K562 (cell line): ENCODE measurements at regions not wholly inside any gene's neighbourhood (a gene's known extent, or its start where the extent isn't known, plus 50 kb on each side); places are given as distances from the start of the nearest gene placed in this dataset.

ENCODE experiments used
- ATAC-seq: fragments of 200-7000 bp; cut with Tn5 transposase; 3 replicates; pipeline ENCODE4 v1.9.1; 2020; ENCODE audit warnings: moderate library complexity
- BruUV-seq: library from RNA; stranded (reverse); fragments of 400-500 nt; replicated peaks from 2 replicates; lab custom pipeline; 2021; lab: Mats Ljungman, UMichigan
- CTCF ChIA-PET: fragments of 300-600 bp; formaldehyde crosslinking; extraction: SDS; loops from one replicate; lab custom pipeline; 2021; ENCODE audit warnings: low intra/inter-chr PET ratio; lab: Yijun Ruan, JAX
- POLR2A ChIA-PET: fragments of 300-600, 350-650 bp; sonication (Branson Sonifier 250); formaldehyde crosslinking; extraction: SDS; loops from one replicate; lab custom pipeline; 2021; ENCODE audit warnings: antibody characterized with exemption, inconsistent platforms; lab: Yijun Ruan, JAX
- DNase-seq, 4 experiments: peaks; one replicate each; pipeline versions ENCODE4 v3.0.0 to v3.0.0-alpha.2; 2011 to 2018; ENCODE audit warnings: low spot score in 3 of 4, mixed read lengths in 3 of 4; ENCODE audit errors: extremely low read depth in 1 of 4
- FAIRE-seq: peaks from 2 replicates; lab custom pipeline; 2011; peaks lifted over from hg19 to GRCh38; lab: Jason Lieb, UNC
- H2AFZ ChIP-seq: 2 replicates; pipeline ENCODE4 v1.6.0; 2011; ENCODE audit warnings: low read depth, low read length, control low read depth, inconsistent platforms
- H3K27ac ChIP-seq: fragments of 200-600 bp; 3 replicates; pipeline ENCODE4 v1.8.0; 2011; ENCODE audit warnings: low read depth, mild to moderate bottlenecking, control low read depth, inconsistent platforms, low read length, moderate library complexity, mixed read lengths; ENCODE audit errors: extremely low read depth
- H3K27me3 ChIP-seq, 2 experiments: fragments of 300-600 bp in 1 of 2; 2 replicates in 1 of 2; 3 replicates in 1 of 2; pipeline versions ENCODE4 v1.6.0 to v1.8.0; 2011; ENCODE audit warnings: inconsistent platforms in 2 of 2, low read length in 2 of 2, mild to moderate bottlenecking in 1 of 2, mixed read lengths in 1 of 2, moderate library complexity in 1 of 2; ENCODE audit not compliant: control insufficient read depth in 2 of 2, insufficient read depth in 2 of 2
- H3K36me3 ChIP-seq: fragments of 300-600 bp; 3 replicates; pipeline ENCODE4 v1.8.0; 2011; ENCODE audit warnings: mild to moderate bottlenecking, low read length, inconsistent platforms; ENCODE audit not compliant: control insufficient read depth, insufficient read depth
- H3K4me1 ChIP-seq, 2 experiments: fragments of 200-600 bp in 1 of 2; replicated peaks in 1 of 2; 2 replicates in 1 of 2; 3 replicates in 1 of 2; pipeline versions ENCODE4 v1.5.1 to v1.8.0; 2011; ENCODE audit warnings: inconsistent platforms in 2 of 2, low read length in 2 of 2, mild to moderate bottlenecking in 1 of 2, mixed read lengths in 1 of 2, moderate library complexity in 1 of 2; ENCODE audit not compliant: control insufficient read depth in 2 of 2, insufficient read depth in 2 of 2
- H3K4me2 ChIP-seq: 2 replicates; pipeline ENCODE4 v1.6.1; 2011; ENCODE audit warnings: low read length, control low read depth, inconsistent platforms, mixed read lengths; ENCODE audit not compliant: insufficient read depth
- H3K4me3 ChIP-seq: fragments of 200-600 bp; sonication (generic), shearing (Covaris generic); 2 replicates; pipeline ENCODE4 v1.5.1; 2016; ENCODE audit warnings: control low read depth, inconsistent platforms
- H3K79me2 ChIP-seq: fragments of 200-600 bp; 3 replicates; pipeline ENCODE4 v1.8.0; 2011; ENCODE audit warnings: low read length, inconsistent platforms; ENCODE audit not compliant: control insufficient read depth, insufficient read depth
- H3K9ac ChIP-seq, 2 experiments: 2 replicates each; pipeline versions ENCODE4 v1.6.0 to v1.6.1; 2011; ENCODE audit warnings: low read depth in 2 of 2, low read length in 2 of 2, control low read depth in 1 of 2, inconsistent platforms in 1 of 2, mild to moderate bottlenecking in 1 of 2, mixed read lengths in 1 of 2; ENCODE audit not compliant: insufficient read depth in 1 of 2
- H3K9me1 ChIP-seq: one replicate; pipeline ENCODE4 v1.6.0; 2011; ENCODE audit warnings: inconsistent platforms, mild to moderate bottlenecking, low read length, moderate library complexity; ENCODE audit not compliant: control insufficient read depth, insufficient read depth
- H3K9me3 ChIP-seq: replicated peaks from 2 replicates; pipeline ENCODE4 v1.5.1; 2011; ENCODE audit warnings: low read depth, low read length, inconsistent platforms; ENCODE audit not compliant: control insufficient read depth, insufficient read depth
- H4K20me1 ChIP-seq: replicated peaks from 2 replicates; pipeline ENCODE4 v1.6.1; 2011; ENCODE audit warnings: low read length, inconsistent platforms, mixed read lengths; ENCODE audit not compliant: control insufficient read depth, insufficient read depth
- CSDE1 ChIP-seq, 2 experiments: fragments of 450-650 bp; IDR thresholded peaks; 2 replicates each; pipeline ENCODE4 v1.6.1; 2016; ENCODE audit warnings: mild to moderate bottlenecking in 1 of 2
- DLX4 ChIP-seq: fragments of 250-450 bp; sonication (Bioruptor Pico); IDR thresholded peaks from 2 replicates; pipeline ENCODE4 v1.6.1; 2021; ENCODE audit warnings: mild to moderate bottlenecking
- GABPA ChIP-seq: fragments of 200-800 bp; sonication (Bioruptor generic); conservative IDR thresholded peaks from 2 replicates; pipeline ENCODE4 v1.6.1; 2016; ENCODE audit warnings: low read depth, missing genetic modification characterization, missing compliant biosample characterization
- GATAD2A ChIP-seq: fragments of 450-650 bp; IDR thresholded peaks from 2 replicates; pipeline ENCODE4 v1.6.1; 2017
- GTF2A2 ChIP-seq: IDR thresholded peaks from 2 replicates; pipeline ENCODE4 v1.6.1; 2016; ENCODE audit warnings: mild to moderate bottlenecking, missing genetic modification characterization, missing compliant biosample characterization
- HDAC2 ChIP-seq: fragments of 450-650 bp; IDR thresholded peaks from 2 replicates; pipeline ENCODE4 v1.6.1; 2016; ENCODE audit warnings: mild to moderate bottlenecking
- HMBOX1 ChIP-seq: sonication (generic); IDR thresholded peaks from 2 replicates; pipeline ENCODE4 v1.6.1; 2016
- HNRNPL ChIP-seq: fragments of 200-400 bp; formaldehyde crosslinking; IDR thresholded peaks from 2 replicates; pipeline ENCODE4 v1.6.1; 2017; ENCODE audit warnings: low read depth, mild to moderate bottlenecking, low read length
- MEF2D ChIP-seq: conservative IDR thresholded peaks from 2 replicates; pipeline ENCODE4 v1.6.1; 2016; ENCODE audit warnings: low read depth, missing genetic modification characterization, missing compliant biosample characterization
- MEIS2 ChIP-seq: fragments of 450-650 bp; IDR thresholded peaks from 2 replicates; pipeline ENCODE4 v1.6.1; 2014; ENCODE audit warnings: mild to moderate bottlenecking; ENCODE audit not compliant: partially characterized antibody
- MTA2 ChIP-seq: fragments of 450-650 bp; IDR thresholded peaks from 2 replicates; pipeline ENCODE4 v1.6.1; 2016; ENCODE audit warnings: low read depth
- MTA3 ChIP-seq: fragments of 450-650 bp; formaldehyde crosslinking; IDR thresholded peaks from 2 replicates; pipeline ENCODE4 v1.6.1; 2017; ENCODE audit warnings: mild to moderate bottlenecking, borderline replicate concordance
- MTF1 ChIP-seq: fragments of 250-450 bp; sonication (Bioruptor Pico); IDR thresholded peaks from 2 replicates; pipeline ENCODE4 v1.9.0; 2021; ENCODE audit warnings: moderate library complexity, mild to moderate bottlenecking, inconsistent platforms, borderline replicate concordance
- NFRKB ChIP-seq: fragments of 450-650 bp; IDR thresholded peaks from 2 replicates; pipeline ENCODE4 v1.6.1; 2016; ENCODE audit warnings: low read depth
- PHB ChIP-seq: fragments of 250-450 bp; sonication (Bioruptor Pico); IDR thresholded peaks from 2 replicates; pipeline ENCODE4 v1.5.0; 2021
- STAT5A ChIP-seq: IDR thresholded peaks from 2 replicates; pipeline ENCODE4 v1.6.1; 2012; ENCODE audit warnings: low read length, inconsistent platforms, borderline replicate concordance
- TFAP4 ChIP-seq: sonication (generic); formaldehyde crosslinking; IDR thresholded peaks from 2 replicates; pipeline ENCODE4 v1.8.0; 2022; ENCODE audit warnings: missing genetic modification reagents, mild to moderate bottlenecking, moderate library complexity, borderline replicate concordance
- TRIM24 ChIP-seq, 2 experiments: fragments of 450-650 bp; IDR thresholded peaks; 2 replicates each; pipeline ENCODE4 v1.6.1; 2016
- ZFP30 ChIP-seq: fragments of 250-450 bp; sonication (Bioruptor Pico); IDR thresholded peaks from 2 replicates; pipeline ENCODE4 v1.8.0; 2022; ENCODE audit warnings: moderate library complexity, mild to moderate bottlenecking, inconsistent platforms, borderline replicate concordance
- ZNF140 ChIP-seq: fragments of 250-450 bp; sonication (Bioruptor Pico); IDR thresholded peaks from 2 replicates; pipeline ENCODE4 v1.8.0; 2021; ENCODE audit warnings: moderate library complexity, mild to moderate bottlenecking, inconsistent platforms
- ZNF668 ChIP-seq: fragments of 250-450 bp; sonication (Bioruptor Pico); IDR thresholded peaks from 2 replicates; pipeline ENCODE4 v1.8.0; 2022; ENCODE audit warnings: mild to moderate bottlenecking, inconsistent platforms
- ZSCAN32 ChIP-seq: fragments of 450-650 bp; formaldehyde crosslinking; IDR thresholded peaks from 2 replicates; pipeline ENCODE4 v1.4.0; 2020; ENCODE audit warnings: mild to moderate bottlenecking, moderate library complexity
- WGBS: fragments of 100-300 bp; shearing (Covaris generic); methylation state at CpG from one replicate; pipeline ENCODE4 v1.1.6; 2016; ENCODE audit warnings: low coverage, mixed read lengths; ENCODE audit not compliant: insufficient coverage; ENCODE audit errors: missing lambda C conversion rate; 5-methylcytosine and 5-hydroxymethylcytosine counted together
- in situ Hi-C: fragments of 300-500 bp; cut with MboI; formaldehyde crosslinking; loops from 4 replicates; pipeline ENCODE4 v1.15.0; 2018; ENCODE audit warnings: inconsistent platforms, mixed read lengths
- intact Hi-C: fragments of 100-400 bp; cut with micrococcal nuclease; formaldehyde crosslinking; loops from 2 replicates; pipeline ENCODE4 v1.14.2; 2022

- intact Hi-C loops (no loop called here), in situ Hi-C loops (no loop called here)
- Histone ChIP-seq H3K27ac (peak overlapping the region; percentile 87), H3K4me2 (peak overlapping the region; percentile 93), H3K9ac (peak overlapping the region; percentile 41 to 58; a peak in 3 of 4 replicates), H4K20me1 (no peaks in the 10 kb centered on the region), H3K79me2 (no peaks in the 10 kb centered on the region), H3K27me3 (peaks cover 1 to 18% of the 10 kb centered on the region in 2 experiments; a peak in 3 of 5 replicates), H3K4me1 (peaks cover 8 to 10% of the 10 kb centered on the region in 2 experiments), H2AFZ (peak overlapping the region; percentile 100), H3K4me3 (peak overlapping the region; percentile 48), H3K9me1 (no peaks in the 10 kb centered on the region), H3K9me3 (no peaks in the 10 kb centered on the region), H3K36me3 (no peaks in the 10 kb centered on the region)
- ATAC-seq (peak; percentile 99), FAIRE-seq (peak; percentile 91), DNase-seq (peak; percentile 78 to 90 (median 80))
- 6% methylated on average over 38 of the region's 41 CpGs for WGBS
- no TSS peak for BruUV-seq
- CTCF ChIA-PET: no interaction called here
- POLR2A ChIA-PET: interaction anchor here (0.5 to 1.4 kb wide), 6 partner anchors 9 to 315 kb away, joined by 3 read pairs; no protein-coding TSS in a partner anchor
- TF ChIP-seq TFAP4 (CRISPR knock-in tag) (peak; percentile 31; the same call in 1 of the 2 replicates), ZFP30 (CRISPR knock-in tag) (no peak), ZSCAN32 (no peak), MTA3 (no peak), GABPA (tag) (peak; percentile 89), ZNF140 (no peak), HNRNPL (no peak), HMBOX1 (peak; percentile 76; the same call in 1 of the 2 replicates), HDAC2 (no peak), TRIM24 (IDR thresholded peaks at IDR 0.05) (no peak), MEF2D (tag) (no peak), CSDE1 (IDR thresholded peaks at IDR 0.05) (no peak), MTA2 (no peak), ZNF668 (CRISPR knock-in tag) (no peak), PHB (CRISPR knock-in tag) (no peak), MEIS2 (peak; percentile 70), STAT5A (no peak), NFRKB (no peak), DLX4 (no peak), GATAD2A (no peak), GTF2A2 (tag) (no peak), MTF1 (CRISPR knock-in tag) (no peak)
Observed at GRCh38 chr19:29092712-29093552, 120.0 kb downstream of the UQCRFS1 start.
